ENCODE measurements at regions not wholly inside any gene's neighbourhood (a gene's known extent, or its start where the extent isn't known, plus 50 kb on each side); places are given as distances from the start of the nearest gene placed in this dataset.

DNA sequence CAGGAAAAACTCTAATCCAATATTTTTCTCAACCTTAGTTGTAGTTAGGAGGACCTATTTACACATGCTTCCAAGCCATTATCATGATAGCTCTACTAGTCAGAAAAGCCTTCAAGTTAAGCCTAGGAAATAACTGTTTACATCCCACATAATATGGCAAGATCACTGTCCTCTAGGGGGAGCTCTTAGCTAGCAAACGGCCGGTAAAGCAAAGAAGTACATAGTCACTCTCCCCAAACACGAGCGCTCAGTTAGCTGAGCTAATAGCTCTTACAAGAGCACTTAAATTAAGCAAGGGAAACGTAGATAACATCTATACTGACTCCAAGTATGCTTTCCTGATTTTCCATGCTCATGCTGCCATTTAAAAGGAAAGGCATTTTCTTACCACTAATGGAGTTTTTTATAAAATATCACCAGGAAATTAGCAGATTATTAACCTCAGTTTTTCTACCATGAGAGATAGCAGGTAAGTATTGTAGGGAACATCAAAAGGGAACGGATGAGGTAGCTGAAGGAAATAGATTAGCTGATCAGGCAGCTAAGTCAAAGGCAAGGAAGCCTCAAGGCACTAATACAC, 100.6 kb upstream of the PABPC3 start:
- no peaks in the 10 kb centered on the region for H3K4me1 ChIP-seq (ENCODE audit: control insufficient read depth, extremely low read depth, insufficient read depth, low read length)
- ChIA-PET CTCF (interaction anchor here (0.7 to 2.3 kb wide), 33 partner anchors 9 to 1069 kb away, joined by 3 to 20 read pairs (median 5); no protein-coding TSS in a partner anchor), POLR2A (no interaction called here)
- no peaks in the 10 kb centered on the region for H3K36me3 ChIP-seq (ENCODE audit: control insufficient read depth in 2 of 2, extremely low read depth in 1 of 2, insufficient read depth in 2 of 2, low read length in 2 of 2)
- no peak overlapping the region for H2AFZ ChIP-seq (ENCODE audit: low read depth, low read length)
- H3K27me3 ChIP-seq (ENCODE audit: control insufficient read depth in 2 of 2, insufficient read depth in 2 of 2, low read length in 2 of 2) = peaks cover 6 to 19% of the 10 kb centered on the region in 2 experiments
- H3K79me2 ChIP-seq (ENCODE audit: control insufficient read depth, insufficient read depth, low read length) = no peaks in the 10 kb centered on the region
- no peak overlapping the region for H3K9ac ChIP-seq (replicated peaks; ENCODE audit: extremely low read depth, insufficient read depth, low read length)
- no peaks in the 10 kb centered on the region for H3K9me1 ChIP-seq (replicated peaks; ENCODE audit: control insufficient read depth, extremely low read depth, insufficient read depth, low read length)
- intact Hi-C loops (cut with micrococcal nuclease) (no loop called here), dilution Hi-C loops (cut with MboI; ENCODE audit: extremely low pct_ligation_motif_present, low sequenced_read_pairs) (no loop called here)
- BruUV-seq (replicated peaks) = no TSS peak
- no peak overlapping the region for H3K4me3 ChIP-seq (replicated peaks in 1 of 3; ENCODE audit: insufficient read depth in 1 of 3, low read depth in 1 of 3, low read length in 3 of 3)
- DNase-seq (ENCODE audit: low read depth, low spot score) = peak; percentile 68
- no peaks in the 10 kb centered on the region for H4K20me1 ChIP-seq (replicated peaks; ENCODE audit: control insufficient read depth, extremely low read depth, insufficient read depth, low read length)
- no peaks in the 10 kb centered on the region for H3K9me3 ChIP-seq (replicated peaks; ENCODE audit: control insufficient read depth, insufficient read depth, low read length)
- TF ChIP-seq EZH2 (IDR thresholded peaks at IDR 0.05; ENCODE audit: borderline replicate concordance, low read depth, low read length, severe bottlenecking) = no peak
- TF ChIP-seq, protein P1, sequence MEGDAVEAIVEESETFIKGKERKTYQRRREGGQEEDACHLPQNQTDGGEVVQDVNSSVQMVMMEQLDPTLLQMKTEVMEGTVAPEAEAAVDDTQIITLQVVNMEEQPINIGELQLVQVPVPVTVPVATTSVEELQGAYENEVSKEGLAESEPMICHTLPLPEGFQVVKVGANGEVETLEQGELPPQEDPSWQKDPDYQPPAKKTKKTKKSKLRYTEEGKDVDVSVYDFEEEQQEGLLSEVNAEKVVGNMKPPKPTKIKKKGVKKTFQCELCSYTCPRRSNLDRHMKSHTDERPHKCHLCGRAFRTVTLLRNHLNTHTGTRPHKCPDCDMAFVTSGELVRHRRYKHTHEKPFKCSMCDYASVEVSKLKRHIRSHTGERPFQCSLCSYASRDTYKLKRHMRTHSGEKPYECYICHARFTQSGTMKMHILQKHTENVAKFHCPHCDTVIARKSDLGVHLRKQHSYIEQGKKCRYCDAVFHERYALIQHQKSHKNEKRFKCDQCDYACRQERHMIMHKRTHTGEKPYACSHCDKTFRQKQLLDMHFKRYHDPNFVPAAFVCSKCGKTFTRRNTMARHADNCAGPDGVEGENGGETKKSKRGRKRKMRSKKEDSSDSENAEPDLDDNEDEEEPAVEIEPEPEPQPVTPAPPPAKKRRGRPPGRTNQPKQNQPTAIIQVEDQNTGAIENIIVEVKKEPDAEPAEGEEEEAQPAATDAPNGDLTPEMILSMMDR (IDR thresholded peaks at IDR 0.05; ENCODE audit: extremely low read depth in 1 of 2, insufficient read depth in 1 of 2, low read depth in 1 of 2, low read length in 2 of 2) = peak; percentile 65 to 77
- FAIRE-seq = peak; percentile 87
- H3K4me2 ChIP-seq (ENCODE audit: insufficient read depth, low read length) = no peak overlapping the region
- H3K27ac ChIP-seq (ENCODE audit: insufficient read depth, low read depth, low read length) = no peak overlapping the region

- Histone ChIP-seq H4K20me1 (replicated peaks; ENCODE audit: control insufficient read depth, extremely low read depth, insufficient read depth, low read length) (no peaks in the 10 kb centered on the region), H3K79me2 (ENCODE audit: control insufficient read depth, insufficient read depth, low read length) (no peaks in the 10 kb centered on the region), H3K36me3 (ENCODE audit: control insufficient read depth in 2 of 2, extremely low read depth in 1 of 2, insufficient read depth in 2 of 2, low read length in 2 of 2) (no peaks in the 10 kb centered on the region), H2AFZ (ENCODE audit: low read depth, low read length) (no peak overlapping the region), H3K9me3 (replicated peaks; ENCODE audit: control insufficient read depth, insufficient read depth, low read length) (no peaks in the 10 kb centered on the region), H3K9me1 (replicated peaks; ENCODE audit: control insufficient read depth, extremely low read depth, insufficient read depth, low read length) (no peaks in the 10 kb centered on the region), H3K4me2 (ENCODE audit: insufficient read depth, low read length) (no peak overlapping the region), H3K27me3 (ENCODE audit: control insufficient read depth in 2 of 2, insufficient read depth in 2 of 2, low read length in 2 of 2) (peaks cover 4 to 10% of the 10 kb centered on the region in 2 experiments), H3K4me3 (replicated peaks in 1 of 3; ENCODE audit: insufficient read depth in 1 of 3, low read depth in 1 of 3, low read length in 3 of 3) (no peak overlapping the region), H3K4me1 (ENCODE audit: control insufficient read depth, extremely low read depth, insufficient read depth, low read length) (no peaks in the 10 kb centered on the region), H3K27ac (ENCODE audit: insufficient read depth, low read depth, low read length) (no peak overlapping the region), H3K9ac (replicated peaks; ENCODE audit: extremely low read depth, insufficient read depth, low read length) (no peak overlapping the region)
- FAIRE-seq = peak; percentile 78
- TF ChIP-seq MYC (IDR thresholded peaks at IDR 0.05; ENCODE audit: low read depth, low read length) (no peak), FOS (IDR thresholded peaks at IDR 0.05; ENCODE audit: borderline replicate concordance, insufficient read depth, low read length) (no peak), EZH2 (IDR thresholded peaks at IDR 0.05; ENCODE audit: borderline replicate concordance, low read depth, low read length, severe bottlenecking) (no peak), POLR2A (IDR thresholded peaks at IDR 0.05; ENCODE audit: low read depth, low read length) (no peak), JUN (IDR thresholded peaks at IDR 0.05; ENCODE audit: borderline replicate concordance, insufficient read depth, insufficient read length, low read depth) (no peak)
- TF ChIP-seq, protein P1 (IDR thresholded peaks at IDR 0.05; ENCODE audit: extremely low read depth in 1 of 2, insufficient read depth in 1 of 2, low read depth in 1 of 2, low read length in 2 of 2) = peak; percentile 44 to 59
- BruUV-seq (replicated peaks) = no TSS peak
- ChIA-PET CTCF (interaction anchor here (1.0 kb wide), 1 partner anchor 9 kb away, joined by 3 read pairs; no protein-coding TSS in a partner anchor), POLR2A (no interaction called here)
- intact Hi-C loops (cut with micrococcal nuclease) (loop anchor here (1.0 kb wide), 1 partner anchor 303 kb away; no protein-coding TSS in a partner anchor), dilution Hi-C loops (cut with MboI; ENCODE audit: extremely low pct_ligation_motif_present, low sequenced_read_pairs) (no loop called here)
- DNase-seq (ENCODE audit: low read depth, low spot score) = peak; percentile 29
Observed at GRCh38 chr13:24997367-24997967, 98.5 kb upstream of the PABPC3 start.
